ENCODE measurements at regions not wholly inside any gene's neighbourhood (a gene's known extent, or its start where the extent isn't known, plus 50 kb on each side); places are given as distances from the start of the nearest gene placed in this dataset.
"Not testable (repeated sequence)": the region's sequence is repeated elsewhere in the genome, so short reads cannot be mapped to it uniquely, and the experiment has no call there.

- BruUV-seq (replicated peaks) = no TSS peak
- H3K4me1 Mint-ChIP-seq (ENCODE audit: low read depth, unreplicated experiment) = no peaks in the 10 kb centered on the region
- no peaks in the 10 kb centered on the region for H3K36me3 Mint-ChIP-seq (ENCODE audit: insufficient read depth, unreplicated experiment)
- H3K27me3 Mint-ChIP-seq (ENCODE audit: insufficient read depth, unreplicated experiment) = no peaks in the 10 kb centered on the region
- no peaks in the 10 kb centered on the region for H3K9me3 Mint-ChIP-seq (ENCODE audit: unreplicated experiment)
- no peak for TF ChIP-seq CTCF (IDR thresholded peaks at IDR 0.05; ENCODE audit: insufficient read depth in 1 of 2, low read depth in 1 of 2, low read length in 1 of 2, severe bottlenecking in 1 of 2, unreplicated experiment in 1 of 2)
- intact Hi-C loops (cut with micrococcal nuclease; ENCODE audit: unreplicated experiment) = no loop called here
- H3K4me3 Mint-ChIP-seq (ENCODE audit: unreplicated experiment) = no peak overlapping the region
- peaks cover 6% of the 10 kb centered on the region; the same call in 1 of the 2 replicates for H3K9me3 ChIP-seq
- peak; percentile 22 to 54 for DNase-seq
- H3K36me3 ChIP-seq (ENCODE audit: control insufficient read depth, insufficient read depth, low read length) = no peaks in the 10 kb centered on the region
- H3K4me1 ChIP-seq = no peaks in the 10 kb centered on the region
- no peak overlapping the region for H3K4me3 ChIP-seq (ENCODE audit: low read depth, low read length)
- H3K27ac Mint-ChIP-seq (ENCODE audit: unreplicated experiment) = no peak overlapping the region
- ChIA-PET CTCF (no interaction called here), POLR2A (no interaction called here)
- no peaks in the 10 kb centered on the region for H3K27me3 ChIP-seq (replicated peaks; ENCODE audit: control insufficient read depth, insufficient read depth, low read length)
Measured at GRCh38 chr15:20294651-20295237, 246.9 kb downstream of the GOLGA6L6 start.

- H3K36me3 ChIP-seq (ENCODE audit: control insufficient read depth, insufficient read depth, low read length); POLR2A ChIA-PET; H3K36me3 Mint-ChIP-seq (ENCODE audit: insufficient read depth, unreplicated experiment); H3K9me3 Mint-ChIP-seq (ENCODE audit: unreplicated experiment); H3K4me3 ChIP-seq (ENCODE audit: low read depth, low read length); H3K27me3 Mint-ChIP-seq (ENCODE audit: insufficient read depth, unreplicated experiment); intact Hi-C loops (cut with micrococcal nuclease; ENCODE audit: unreplicated experiment); H3K4me1 Mint-ChIP-seq (ENCODE audit: low read depth, unreplicated experiment); DNase-seq; H3K4me1 ChIP-seq; H3K27me3 ChIP-seq (replicated peaks; ENCODE audit: control insufficient read depth, insufficient read depth, low read length); BruUV-seq (replicated peaks); H3K27ac Mint-ChIP-seq (ENCODE audit: unreplicated experiment); H3K4me3 Mint-ChIP-seq (ENCODE audit: unreplicated experiment); H3K9me3 ChIP-seq; CTCF ChIA-PET: not testable (repeated sequence)
Measured at GRCh38 chr15:20292422-20293005, 249.1 kb downstream of the GOLGA6L6 start.

GRCh38 chr15:20291616-20292015 lies 250.0 kb downstream of the GOLGA6L6 start:
- H3K27ac Mint-ChIP-seq (ENCODE audit: unreplicated experiment); H3K4me3 Mint-ChIP-seq (ENCODE audit: unreplicated experiment); CTCF ChIA-PET: not testable (repeated sequence)

GRCh38 chr15:20290606-20291005 lies 251.0 kb downstream of the GOLGA6L6 start:
- not testable (repeated sequence) for H3K36me3 Mint-ChIP-seq (ENCODE audit: insufficient read depth, unreplicated experiment); H3K9me3 Mint-ChIP-seq (ENCODE audit: unreplicated experiment); DNase-seq

More at GRCh38 chr15:20291616-20292015, 250.0 kb downstream of the GOLGA6L6 start:
- H3K9me3 Mint-ChIP-seq (ENCODE audit: unreplicated experiment); H3K4me1 ChIP-seq; H3K27me3 Mint-ChIP-seq (ENCODE audit: insufficient read depth, unreplicated experiment); intact Hi-C loops (cut with micrococcal nuclease; ENCODE audit: unreplicated experiment); POLR2A ChIA-PET; H3K4me3 ChIP-seq (ENCODE audit: low read depth, low read length); H3K36me3 ChIP-seq (ENCODE audit: control insufficient read depth, insufficient read depth, low read length); DNase-seq; H3K27me3 ChIP-seq (replicated peaks; ENCODE audit: control insufficient read depth, insufficient read depth, low read length); H3K36me3 Mint-ChIP-seq (ENCODE audit: insufficient read depth, unreplicated experiment); H3K4me1 Mint-ChIP-seq (ENCODE audit: low read depth, unreplicated experiment); H3K9me3 ChIP-seq; BruUV-seq (replicated peaks): not testable (repeated sequence)

GRCh38 chr15:20289538-20290103 lies 252.0 kb downstream of the GOLGA6L6 start:
- H3K4me1 Mint-ChIP-seq (ENCODE audit: low read depth, unreplicated experiment); H3K36me3 Mint-ChIP-seq (ENCODE audit: insufficient read depth, unreplicated experiment); H3K4me3 ChIP-seq (ENCODE audit: low read depth, low read length); DNase-seq; H3K4me1 ChIP-seq; H3K9me3 Mint-ChIP-seq (ENCODE audit: unreplicated experiment); H3K4me3 Mint-ChIP-seq (ENCODE audit: unreplicated experiment); H3K27me3 Mint-ChIP-seq (ENCODE audit: insufficient read depth, unreplicated experiment); H3K9me3 ChIP-seq; H3K36me3 ChIP-seq (ENCODE audit: control insufficient read depth, insufficient read depth, low read length); H3K27me3 ChIP-seq (replicated peaks; ENCODE audit: control insufficient read depth, insufficient read depth, low read length); POLR2A ChIA-PET; CTCF ChIA-PET; BruUV-seq (replicated peaks); intact Hi-C loops (cut with micrococcal nuclease; ENCODE audit: unreplicated experiment); H3K27ac Mint-ChIP-seq (ENCODE audit: unreplicated experiment): not testable (repeated sequence)

More at GRCh38 chr15:20290606-20291005, 251.0 kb downstream of the GOLGA6L6 start:
- H3K4me3 ChIP-seq (ENCODE audit: low read depth, low read length); BruUV-seq (replicated peaks); H3K27me3 Mint-ChIP-seq (ENCODE audit: insufficient read depth, unreplicated experiment); H3K27me3 ChIP-seq (replicated peaks; ENCODE audit: control insufficient read depth, insufficient read depth, low read length); POLR2A ChIA-PET; H3K4me1 ChIP-seq; H3K4me3 Mint-ChIP-seq (ENCODE audit: unreplicated experiment); CTCF ChIA-PET; intact Hi-C loops (cut with micrococcal nuclease; ENCODE audit: unreplicated experiment); H3K36me3 ChIP-seq (ENCODE audit: control insufficient read depth, insufficient read depth, low read length); H3K27ac Mint-ChIP-seq (ENCODE audit: unreplicated experiment); H3K4me1 Mint-ChIP-seq (ENCODE audit: low read depth, unreplicated experiment); H3K9me3 ChIP-seq: not testable (repeated sequence)

GRCh38 chr15:20288800-20289537 lies 252.6 kb downstream of the GOLGA6L6 start:
- CTCF ChIA-PET; intact Hi-C loops (cut with micrococcal nuclease; ENCODE audit: unreplicated experiment); H3K4me1 ChIP-seq; POLR2A ChIA-PET; H3K9me3 ChIP-seq; BruUV-seq (replicated peaks); H3K4me1 Mint-ChIP-seq (ENCODE audit: low read depth, unreplicated experiment); DNase-seq; H3K27me3 ChIP-seq (replicated peaks; ENCODE audit: control insufficient read depth, insufficient read depth, low read length); H3K36me3 Mint-ChIP-seq (ENCODE audit: insufficient read depth, unreplicated experiment); H3K36me3 ChIP-seq (ENCODE audit: control insufficient read depth, insufficient read depth, low read length); H3K9me3 Mint-ChIP-seq (ENCODE audit: unreplicated experiment); H3K4me3 Mint-ChIP-seq (ENCODE audit: unreplicated experiment); H3K27me3 Mint-ChIP-seq (ENCODE audit: insufficient read depth, unreplicated experiment); H3K27ac Mint-ChIP-seq (ENCODE audit: unreplicated experiment); H3K4me3 ChIP-seq (ENCODE audit: low read depth, low read length): not testable (repeated sequence)
